Endometrium (tissue), 2 donors: ENCODE measurements at regions not wholly inside any gene's neighbourhood (a gene's known extent, or its start where the extent isn't known, plus 50 kb on each side); places are given as distances from the start of the nearest gene placed in this dataset.
"Not testable (repeated sequence)": the region's sequence is repeated elsewhere in the genome, so short reads cannot be mapped to it uniquely, and the experiment has no call there.

Experiments used
- FAIRE-seq: peaks from 2 replicates; lab custom pipeline; 2012; peaks lifted over from hg19 to GRCh38; lab: Jason Lieb, UNC
- donor health status: control.
- donor health status: control.

DNA sequence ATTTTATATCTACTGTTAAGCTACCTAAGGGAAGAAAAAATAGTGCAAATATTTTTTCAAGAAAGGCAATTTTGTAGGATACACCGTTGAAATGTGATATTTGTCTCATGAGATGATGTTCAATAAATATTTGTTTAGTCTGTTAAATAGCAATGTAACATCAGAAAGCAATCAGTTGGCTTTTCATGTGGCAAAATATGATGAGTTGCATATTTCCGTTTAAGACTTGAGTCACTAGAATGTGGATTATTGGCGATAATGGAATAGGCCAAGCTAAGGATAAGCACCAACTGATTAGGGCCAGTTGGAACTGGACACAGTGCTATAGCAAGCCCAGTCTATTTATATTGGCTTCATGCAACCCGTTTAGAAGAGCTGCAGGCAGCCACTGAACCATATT, 250.4 kb upstream of the SLC16A7 start:
- no peak for FAIRE-seq

DNA sequence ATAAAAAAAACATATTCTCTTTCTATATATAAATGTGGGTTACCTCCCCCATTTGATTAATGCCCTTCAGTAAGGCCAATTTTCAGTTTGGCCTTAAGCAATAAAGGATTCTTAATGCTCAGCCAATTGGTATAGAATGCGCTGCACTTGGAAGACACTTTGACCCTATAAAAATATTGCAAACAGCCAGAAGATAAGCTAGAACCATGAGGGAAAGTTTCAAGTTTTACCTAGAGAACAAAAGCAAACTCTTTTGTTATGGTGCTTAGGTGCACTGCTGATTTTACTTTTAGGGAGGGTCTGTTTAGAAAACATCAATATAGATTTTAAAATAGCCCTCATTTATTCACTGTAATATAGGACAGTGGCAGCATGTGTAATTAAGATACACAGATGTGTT, 251.6 kb upstream of the SLC16A7 start:
- FAIRE-seq, result no peak

DNA sequence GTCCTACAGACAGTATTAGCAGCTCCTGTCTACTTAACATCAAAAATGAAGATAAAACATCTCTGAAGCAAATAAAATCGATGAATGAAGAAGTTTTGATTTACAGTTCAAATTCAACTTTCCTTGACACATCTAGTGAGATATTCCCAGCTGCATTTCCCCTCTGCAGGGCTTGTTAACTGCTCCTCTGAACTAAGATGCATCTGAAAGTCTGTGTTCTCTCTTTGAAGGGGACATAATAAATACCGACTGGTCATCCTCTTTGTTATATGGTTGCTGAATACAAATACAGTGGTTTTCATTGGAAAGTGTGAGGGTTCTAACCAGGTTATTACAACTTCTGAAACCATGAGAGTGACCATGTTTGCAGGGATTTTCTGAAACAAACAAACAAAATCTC, 266.4 kb upstream of the SLC16A7 start:
- no peak for FAIRE-seq

DNA sequence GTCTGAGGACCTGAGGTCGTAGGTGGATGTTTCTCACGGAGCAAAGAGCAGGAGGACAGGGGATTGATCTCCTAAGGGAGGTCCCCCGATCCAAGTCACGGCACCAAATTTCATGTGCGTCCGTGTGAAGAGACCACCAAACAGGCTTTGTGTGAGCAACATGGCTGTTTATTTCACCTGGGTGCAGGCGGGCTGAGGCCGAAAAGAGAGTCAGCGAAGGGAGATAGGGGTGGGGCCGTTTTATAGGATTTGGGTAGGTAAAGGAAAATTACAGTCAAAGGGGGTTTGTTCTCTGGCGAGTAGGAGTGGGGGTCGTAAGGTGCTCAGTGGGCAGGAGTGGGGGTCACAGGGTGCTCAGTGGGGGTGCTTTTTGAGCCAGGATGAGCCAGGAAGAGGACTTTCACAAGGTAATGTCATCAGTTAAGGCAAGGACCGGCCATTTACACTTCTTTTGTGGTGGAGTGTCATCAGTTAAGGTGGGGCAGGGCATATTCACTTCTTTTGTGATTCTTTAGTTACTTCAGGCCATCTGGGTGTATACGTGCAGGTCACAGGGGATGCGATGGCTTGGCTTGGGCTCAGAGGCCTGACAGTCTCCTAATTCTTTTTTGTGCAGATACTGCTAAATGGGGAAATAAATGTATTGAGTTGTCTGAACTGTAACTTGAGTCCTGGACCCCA, 267.3 kb upstream of the SLC16A7 start:
- FAIRE-seq, result not testable (repeated sequence)

DNA sequence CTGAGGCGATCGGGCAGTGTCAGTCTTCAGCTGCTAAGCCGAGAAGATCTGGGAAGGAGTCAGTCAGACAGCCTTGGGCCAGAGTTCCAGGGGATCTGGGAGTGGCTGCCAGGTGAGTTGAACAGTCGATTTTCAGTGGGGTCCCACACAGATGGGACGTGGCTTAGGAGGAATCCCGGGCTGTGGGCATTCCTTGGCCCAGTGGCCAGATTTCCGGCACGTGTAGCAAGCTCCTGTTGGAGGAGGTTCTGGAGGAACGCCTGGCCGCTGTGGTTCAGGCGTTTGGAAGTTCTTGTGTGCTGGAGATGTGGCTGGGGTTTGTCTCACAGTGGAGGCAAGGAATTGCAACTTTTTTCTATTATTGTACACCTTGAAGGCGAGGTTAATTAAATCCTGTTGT, 269.4 kb upstream of the SLC16A7 start:
- not testable (repeated sequence) for FAIRE-seq

DNA sequence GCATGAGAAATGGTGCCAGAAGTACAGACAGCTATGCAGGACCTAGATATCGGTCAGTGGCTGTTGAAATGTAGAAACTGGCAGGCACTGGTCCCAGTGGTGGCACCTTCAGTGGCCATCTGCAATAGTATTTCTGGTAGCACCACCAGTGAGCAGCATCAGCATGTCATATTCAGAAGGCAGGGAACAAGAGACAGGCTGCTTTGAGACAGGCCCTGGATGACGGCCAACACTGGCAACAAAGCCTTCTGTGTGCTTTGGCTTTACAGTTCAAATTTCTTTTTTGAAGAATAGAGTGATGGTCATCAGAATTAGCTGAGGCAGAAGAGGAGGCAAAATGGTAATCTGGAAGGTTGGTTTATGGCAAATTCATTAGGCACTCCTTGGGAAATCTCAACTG, 273.4 kb upstream of the SLC16A7 start:
- no peak for FAIRE-seq

DNA sequence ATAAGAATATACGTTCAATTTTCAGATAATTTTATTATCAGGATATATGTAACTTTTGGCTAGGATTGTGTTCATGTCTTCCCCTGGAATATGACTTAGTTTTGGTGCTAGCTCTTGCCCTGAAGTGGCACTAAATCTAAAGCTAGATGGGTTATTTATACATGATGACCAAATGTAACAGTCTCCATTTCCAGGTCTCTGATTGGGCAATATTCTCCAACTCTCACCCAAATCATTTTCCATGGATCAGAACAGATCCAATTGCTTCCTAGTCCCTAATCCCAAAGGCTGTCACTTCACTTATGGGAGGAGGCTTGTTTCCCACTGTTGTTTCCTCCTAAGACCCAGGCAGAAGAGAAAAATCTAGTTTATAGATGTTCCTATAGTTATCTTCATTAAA, 274.6 kb upstream of the SLC16A7 start:
- FAIRE-seq, result no peak

DNA sequence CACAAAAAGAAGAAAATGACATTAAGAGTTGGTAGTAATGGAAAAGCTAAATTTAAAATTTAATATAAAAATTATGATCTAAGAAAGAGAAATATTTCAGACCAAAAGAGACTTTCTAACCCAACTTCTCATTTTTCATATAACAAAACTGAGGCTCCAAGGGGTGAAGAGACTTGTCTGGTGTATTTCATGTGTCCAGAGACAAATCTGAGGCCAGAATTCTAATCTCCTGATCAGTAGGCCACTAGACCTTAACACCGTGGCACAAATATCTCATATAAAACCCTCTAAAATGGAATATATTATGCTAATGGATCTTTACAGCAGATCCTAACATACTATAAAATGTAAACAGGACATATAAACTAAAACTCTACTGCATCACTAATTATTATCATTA, 275.7 kb upstream of the SLC16A7 start:
- FAIRE-seq, result no peak

DNA sequence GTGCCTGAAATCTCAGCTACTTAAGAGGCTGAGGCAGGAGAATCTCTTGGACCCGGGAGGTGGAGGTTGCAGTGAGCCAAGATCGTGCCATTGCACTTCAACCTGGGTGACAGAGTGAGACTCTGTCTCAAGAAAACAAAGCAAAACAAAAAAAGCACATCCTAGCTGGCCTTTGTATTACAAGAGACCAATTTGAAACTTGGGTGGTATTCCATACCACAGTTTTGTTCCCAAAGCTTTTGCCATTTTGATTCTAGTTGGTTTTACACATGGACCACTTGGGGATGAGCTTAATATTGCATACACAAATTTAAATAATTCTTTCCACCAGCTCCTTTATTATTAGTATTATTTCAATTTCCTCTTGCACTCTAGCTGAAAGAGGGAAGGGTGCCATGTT, 276.9 kb upstream of the SLC16A7 start:
- no peak for FAIRE-seq

DNA sequence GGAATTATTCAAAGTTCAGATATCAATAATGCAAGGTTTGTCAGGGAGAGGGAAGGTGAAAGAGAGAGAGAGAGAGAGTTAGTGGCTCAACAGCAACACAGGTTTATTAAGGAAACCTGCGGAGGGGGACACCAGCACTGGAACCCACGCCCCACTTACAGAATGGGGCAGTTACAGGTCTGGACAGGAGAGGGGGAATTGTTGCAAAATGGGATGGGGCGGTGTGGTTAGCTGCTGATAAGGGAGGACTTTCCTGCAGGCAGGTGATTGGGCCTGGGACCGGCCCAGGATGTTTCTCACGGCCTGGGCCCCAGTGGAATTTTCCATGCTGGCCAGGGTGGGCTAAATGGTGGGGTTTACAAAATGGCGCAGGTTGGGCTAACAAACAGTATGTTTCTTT, 278.2 kb upstream of the SLC16A7 start:
- FAIRE-seq, result no peak

DNA sequence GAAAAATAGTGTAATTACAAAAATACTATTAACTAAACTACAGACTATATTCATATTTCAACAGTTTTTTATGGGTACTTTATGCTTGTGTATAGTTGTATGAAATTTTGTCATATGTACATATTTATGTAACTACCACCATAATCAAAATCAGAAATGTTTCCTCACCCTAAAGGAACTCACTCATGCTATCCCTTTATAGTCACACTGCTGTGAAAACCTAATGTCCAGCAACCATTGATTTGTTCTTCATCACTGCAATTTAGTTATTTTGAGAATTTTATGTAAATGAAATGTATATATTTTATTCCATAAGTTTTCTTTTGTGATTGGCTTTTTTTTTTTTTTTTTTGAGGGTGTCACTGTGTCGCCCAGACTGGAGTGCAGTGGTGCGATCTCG, 278.9 kb upstream of the SLC16A7 start:
- FAIRE-seq, result no peak

DNA sequence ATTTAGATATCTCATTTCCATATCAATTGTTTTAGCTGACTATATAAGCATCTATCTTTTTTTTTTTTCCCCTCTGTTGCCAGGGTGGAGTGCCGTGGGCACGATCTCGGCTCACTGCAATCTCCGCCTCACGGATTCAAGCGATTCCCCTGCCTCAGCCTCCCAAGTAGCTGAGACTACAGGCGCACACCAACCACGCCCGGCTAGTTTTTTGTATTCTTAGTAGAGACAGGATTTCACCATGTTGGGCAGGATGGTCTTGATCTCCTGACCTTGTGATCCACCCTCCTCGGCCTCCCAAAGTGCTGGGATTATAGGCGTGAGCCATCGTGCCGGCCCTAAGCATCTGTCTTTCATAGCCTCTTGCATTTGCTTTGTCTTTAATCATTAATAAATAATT, 279.5 kb upstream of the SLC16A7 start:
- FAIRE-seq, result not testable (repeated sequence)

DNA sequence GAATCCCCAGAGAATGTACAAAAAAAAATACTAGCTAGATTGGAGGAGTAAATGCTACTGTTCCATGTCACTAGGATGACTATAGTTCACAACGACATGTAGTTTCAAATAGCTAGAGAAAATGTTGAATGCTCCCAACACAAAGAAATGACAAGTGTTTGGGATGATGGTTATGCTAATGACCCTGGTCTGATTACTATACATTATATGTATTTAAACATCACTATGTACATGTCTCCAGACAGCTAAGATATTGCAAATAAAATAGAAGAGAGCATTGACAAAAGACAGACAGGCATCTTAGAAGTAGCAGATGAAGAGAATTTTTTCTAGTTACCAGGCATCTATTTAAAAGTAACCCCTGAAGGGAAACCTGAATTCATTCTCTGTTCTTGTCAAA, 281.6 kb upstream of the SLC16A7 start:
- FAIRE-seq, result no peak

DNA sequence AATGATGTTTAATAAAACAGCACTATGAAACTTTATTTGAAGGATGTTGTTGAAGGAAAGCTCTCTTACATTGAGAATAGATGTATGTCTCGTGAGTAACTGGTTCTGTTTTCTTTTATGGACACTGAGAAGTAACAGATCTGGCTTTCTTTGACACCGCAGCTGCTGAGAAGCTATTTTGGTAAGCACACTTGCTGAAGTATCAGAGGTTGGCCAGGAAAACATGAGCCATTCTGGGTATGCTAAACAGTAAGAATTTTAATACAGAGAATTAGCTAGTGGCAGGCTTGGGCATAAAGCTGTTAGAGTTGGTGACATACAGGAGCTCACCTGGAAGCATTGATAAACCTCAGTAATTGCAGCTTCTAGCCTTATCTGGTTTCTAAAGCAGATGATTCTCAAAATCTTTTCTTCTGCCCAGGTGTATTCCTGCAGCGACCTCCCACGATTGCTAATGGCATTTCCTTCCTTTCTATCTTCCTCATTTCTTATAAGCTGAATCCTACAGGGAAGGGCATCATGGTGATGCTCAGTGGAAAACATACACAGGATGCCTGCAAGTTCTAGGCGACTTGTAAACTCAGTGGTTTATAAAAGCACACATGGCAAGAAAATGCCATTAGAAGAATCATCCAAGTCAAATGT, 291.6 kb upstream of the SLC16A7 start:
- no peak for FAIRE-seq

DNA sequence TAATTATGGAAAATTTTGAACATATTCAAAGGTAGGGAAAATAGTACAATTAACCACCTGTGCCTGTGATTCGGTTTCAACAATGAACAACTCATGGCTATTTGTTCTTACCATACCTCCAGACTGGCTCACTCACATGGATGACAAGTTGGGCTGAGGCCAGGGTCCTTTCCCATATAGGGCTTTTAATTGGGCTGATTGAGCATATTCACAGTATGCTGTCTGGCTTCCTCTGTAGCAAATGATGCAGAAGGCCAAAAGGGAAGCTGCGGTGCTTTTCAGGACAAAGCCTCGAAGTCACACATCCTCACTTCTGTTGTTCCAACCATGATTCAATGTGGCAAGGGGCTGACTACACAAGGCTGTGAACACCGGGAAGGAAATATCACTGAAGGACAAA, 297.5 kb upstream of the SLC16A7 start:
- FAIRE-seq, result no peak

DNA sequence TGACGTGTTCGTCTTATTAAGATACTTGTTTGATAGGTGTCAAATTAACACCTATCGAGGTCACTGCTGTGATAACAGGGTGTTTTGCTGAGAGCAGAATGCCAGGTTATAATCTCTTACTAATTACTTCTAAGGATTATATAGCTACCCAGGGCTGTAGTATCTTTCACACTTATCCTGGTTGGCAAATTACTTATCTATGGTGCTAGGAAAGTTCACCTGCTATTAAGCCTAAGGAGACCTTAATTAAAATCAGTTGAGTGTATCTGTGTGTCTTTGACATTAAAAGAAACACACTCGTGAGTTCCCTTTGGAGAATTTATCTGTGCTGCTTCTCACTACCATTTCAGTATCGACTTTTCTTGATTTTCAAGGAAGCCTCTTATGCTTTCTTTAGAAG, 301.6 kb upstream of the SLC16A7 start:
- FAIRE-seq, result no peak

DNA sequence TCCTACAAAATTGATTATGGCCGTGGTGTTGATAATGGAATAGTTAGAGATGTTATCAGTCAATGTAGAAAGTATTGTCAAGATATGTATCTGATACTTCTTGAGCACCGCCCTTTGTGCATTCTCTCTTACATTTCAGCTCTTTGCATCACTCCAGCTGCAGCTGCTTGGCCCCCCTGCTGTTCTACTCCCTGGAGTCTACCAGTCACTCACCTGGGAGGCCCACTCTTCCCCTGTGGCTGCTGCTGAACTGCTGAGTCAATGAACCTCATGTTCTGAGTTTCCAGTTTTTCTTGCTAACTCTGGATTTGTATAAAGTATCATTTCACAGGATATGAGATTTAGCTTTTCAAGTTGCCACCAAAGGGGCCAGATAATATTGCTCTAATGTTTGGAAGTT, 312.8 kb upstream of the SLC16A7 start:
- FAIRE-seq, result no peak

DNA sequence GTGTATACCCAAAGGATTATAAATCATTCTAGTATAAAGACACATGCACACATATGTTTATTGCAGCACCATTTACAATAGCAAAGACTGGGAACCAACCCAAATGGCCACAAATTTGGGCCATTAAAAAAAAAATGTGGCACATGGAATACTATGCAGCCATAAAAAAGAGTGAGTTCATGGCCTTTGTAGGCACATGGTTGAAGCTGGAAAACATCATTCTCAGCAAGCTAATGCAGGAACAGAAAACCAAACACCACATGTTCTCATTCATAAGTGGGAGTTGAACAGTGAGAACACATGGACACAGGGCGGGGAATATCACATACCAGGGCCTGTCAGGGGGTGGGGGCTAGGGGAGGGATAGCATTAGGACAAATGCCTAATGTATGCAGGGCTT, 322.3 kb upstream of the SLC16A7 start:
- FAIRE-seq, result not testable (repeated sequence)

DNA sequence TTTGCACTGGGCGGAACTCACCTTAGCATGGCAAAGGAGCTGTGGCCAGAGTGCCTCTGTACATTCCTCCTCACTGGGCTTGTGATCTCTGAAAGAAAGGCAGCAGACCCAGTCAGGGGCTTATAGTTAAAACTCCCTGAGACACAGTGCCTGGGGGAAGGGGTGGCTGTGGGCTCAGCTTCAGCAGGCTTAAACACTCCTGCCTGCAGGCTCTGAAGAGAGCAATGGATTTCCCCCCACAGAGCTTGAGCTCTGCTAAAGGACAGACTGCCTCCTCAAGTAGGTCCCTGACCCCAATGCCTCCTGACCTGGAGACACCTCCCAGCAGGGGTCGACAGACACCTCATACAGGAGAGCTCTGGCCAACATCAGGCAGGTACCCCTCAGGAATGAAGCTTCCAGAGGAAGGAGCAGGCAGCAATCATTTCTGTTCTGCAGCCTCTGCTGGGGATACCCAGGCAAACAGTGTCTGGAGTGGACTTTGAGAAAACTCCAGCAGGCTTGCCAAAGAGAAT, 327.5 kb upstream of the SLC16A7 start:
- FAIRE-seq, result no peak

DNA sequence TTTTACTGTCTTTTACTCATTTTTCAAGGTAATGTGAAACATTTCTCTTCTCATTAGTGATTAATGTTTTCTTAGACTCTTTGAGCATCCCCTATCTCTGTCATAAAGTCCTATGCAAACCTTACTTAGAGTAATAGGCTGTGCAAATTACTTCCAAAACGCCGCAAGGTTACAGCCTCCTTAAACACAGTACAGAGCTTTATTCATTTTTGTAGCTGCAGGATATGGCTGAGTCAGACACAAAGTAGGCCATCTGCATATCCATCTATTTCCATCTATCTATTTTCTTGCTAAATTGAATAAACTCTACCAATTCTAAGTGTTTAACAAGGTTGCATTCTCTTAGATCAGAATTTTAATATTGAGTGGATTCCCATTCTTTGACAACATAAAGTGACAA, 335.6 kb upstream of the SLC16A7 start:
- FAIRE-seq, result no peak

DNA sequence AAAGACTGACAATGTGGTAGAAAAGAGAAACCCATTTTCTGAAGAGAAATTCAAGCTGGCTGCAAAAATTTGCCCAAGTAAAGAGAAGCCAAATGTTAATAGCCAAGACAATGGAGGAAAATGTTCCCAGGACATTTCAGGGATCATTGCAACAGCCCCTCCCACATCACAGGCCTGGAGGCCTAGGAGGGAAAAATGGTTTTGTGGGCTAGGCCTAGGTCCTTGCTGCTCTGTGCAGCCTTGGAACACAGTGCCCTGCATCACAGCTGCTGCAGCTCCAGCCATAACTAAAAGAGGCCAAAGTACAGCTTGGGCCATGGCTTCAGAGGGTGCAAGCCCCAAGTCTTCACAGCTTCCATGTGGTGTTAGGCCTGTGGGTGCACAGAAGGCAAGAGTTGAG, 332.4 kb upstream of the LRIG3 start:
- no peak for FAIRE-seq

DNA sequence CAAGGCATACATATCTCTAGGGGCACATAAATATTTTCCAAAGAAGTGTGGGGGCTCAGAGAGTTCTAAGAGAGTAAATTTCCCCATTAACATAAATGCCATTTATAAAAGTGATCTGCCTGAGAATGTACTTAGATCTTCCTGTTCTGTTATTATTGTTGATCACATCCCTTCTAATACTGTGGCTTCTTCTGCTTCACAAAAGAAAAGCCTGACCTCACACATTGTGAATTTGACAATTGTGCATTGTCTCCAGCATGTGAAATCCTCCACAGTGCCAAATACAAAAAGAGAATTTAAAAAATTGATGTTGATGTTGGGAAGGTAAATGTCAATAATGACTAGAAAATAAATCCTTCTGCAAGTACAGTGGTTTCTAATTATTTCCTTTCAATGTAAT, 330.5 kb upstream of the LRIG3 start:
- no peak for FAIRE-seq

DNA sequence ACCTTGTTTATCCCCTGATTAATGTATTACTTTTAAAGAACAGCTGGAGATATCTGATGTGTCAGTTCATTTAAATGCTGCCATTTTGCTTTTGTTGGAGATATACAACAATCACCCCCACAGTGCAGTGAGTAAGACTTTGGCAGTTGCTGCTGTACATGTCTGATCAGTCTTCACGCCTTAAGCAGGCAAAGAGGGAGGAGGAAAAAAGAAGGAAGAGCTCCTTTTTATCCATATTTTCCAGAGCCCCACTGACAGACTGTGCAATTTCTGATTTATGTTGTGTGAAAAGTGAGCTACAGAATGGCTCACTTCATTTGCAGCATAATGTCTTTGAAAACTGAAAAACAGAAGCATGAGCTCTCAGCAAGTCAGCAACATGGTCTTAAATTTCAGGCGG, 319.7 kb upstream of the LRIG3 start:
- no peak for FAIRE-seq

DNA sequence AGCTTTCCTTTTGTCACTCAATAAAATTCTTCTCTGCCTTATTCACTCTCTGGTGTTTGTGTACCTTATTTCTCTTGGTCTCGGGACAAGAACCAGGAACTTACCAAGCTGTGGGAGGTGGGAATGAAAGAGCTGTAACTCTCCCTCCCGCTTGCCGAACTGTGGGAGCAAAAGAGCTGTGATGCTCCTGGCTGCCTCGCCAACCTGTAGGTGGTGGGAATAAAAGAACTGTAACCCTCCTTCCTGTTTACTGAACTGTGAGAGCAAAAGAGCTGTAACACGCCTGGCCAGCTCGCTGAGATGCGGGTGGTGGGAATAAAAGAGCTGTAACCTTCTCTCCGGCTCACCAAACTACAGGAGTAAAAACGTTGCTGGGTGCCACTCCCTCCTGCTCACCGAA, 314.1 kb upstream of the LRIG3 start:
- no peak for FAIRE-seq
